GM23338 (cell line): ENCODE measurements at regions not wholly inside any gene's neighbourhood (a gene's known extent, or its start where the extent isn't known, plus 50 kb on each side); places are given as distances from the start of the nearest gene placed in this dataset.

Experiments
- ATAC-seq: fragments of 200-7000 bp; cut with Tn5 transposase; 3 replicates; pipeline ENCODE4 v1.9.1; 2020
- DNase-seq: peaks from one replicate; pipeline ENCODE4 v3.0.0-alpha.2; 2015; ENCODE audit warnings: low spot score
- H2AFZ ChIP-seq: fragments of 200-600 bp; sonication (generic); 2 replicates; pipeline ENCODE4 v1.8.0; 2016; ENCODE audit warnings: antibody characterized with exemption, mild to moderate bottlenecking, moderate library complexity
- H3F3A ChIP-seq: fragments of 200-600 bp; sonication (generic); replicated peaks from 2 replicates; pipeline ENCODE4 v1.8.0; 2017; ENCODE audit warnings: antibody characterized with exemption, mixed run types, low read depth
- H3K27ac ChIP-seq: fragments of 200-600 bp; sonication (generic); 2 replicates; pipeline ENCODE4 v1.6.1; 2016; ENCODE audit warnings: low read depth
- H3K27me3 ChIP-seq: fragments of 200-600 bp; sonication (generic); 2 replicates; pipeline ENCODE4 v1.8.0; 2016; ENCODE audit warnings: mild to moderate bottlenecking, mixed run types, moderate library complexity; ENCODE audit not compliant: insufficient read depth
- H3K36me3 ChIP-seq: fragments of 200-600 bp; sonication (generic); 2 replicates; pipeline ENCODE4 v1.8.0; 2016; ENCODE audit warnings: mild to moderate bottlenecking; ENCODE audit not compliant: insufficient read depth
- H3K4me1 ChIP-seq: fragments of 200-600 bp; sonication (generic); 2 replicates; pipeline ENCODE4 v1.8.0; 2016; ENCODE audit warnings: mild to moderate bottlenecking, moderate library complexity; ENCODE audit not compliant: insufficient read depth
- H3K4me2 ChIP-seq: fragments of 200-600 bp; sonication (generic); 2 replicates; pipeline ENCODE4 v1.7.1; 2017; ENCODE audit warnings: mixed run types
- H3K4me3 ChIP-seq: fragments of 200-600 bp; sonication (generic); 2 replicates; pipeline ENCODE4 v1.6.1; 2016; ENCODE audit warnings: mixed run types
- H3K79me2 ChIP-seq: fragments of 200-600 bp; sonication (generic); replicated peaks from 2 replicates; pipeline ENCODE4 v1.8.0; 2017; ENCODE audit warnings: mild to moderate bottlenecking; ENCODE audit not compliant: insufficient read depth
- H3K9me2 ChIP-seq: fragments of 200-600 bp; sonication (generic); 2 replicates; pipeline ENCODE4 v1.8.0; 2017; ENCODE audit not compliant: insufficient read depth
- H4K20me1 ChIP-seq: fragments of 200-600 bp; sonication (generic); replicated peaks from 2 replicates; pipeline ENCODE4 v1.8.0; 2017; ENCODE audit warnings: mild to moderate bottlenecking; ENCODE audit not compliant: insufficient read depth
- H3K27ac Mint-ChIP-seq: 2 replicates; pipeline ENCODE4 v1.8.0; 2020; ENCODE audit warnings: inconsistent platforms, mild to moderate bottlenecking, moderate library complexity, mixed read lengths
- H3K27me3 Mint-ChIP-seq: 3 replicates; pipeline ENCODE4 v1.8.0; 2022; ENCODE audit warnings: low read depth, mild to moderate bottlenecking, moderate library complexity, mixed read lengths, inconsistent platforms; ENCODE audit not compliant: insufficient read depth, poor library complexity
- H3K36me3 Mint-ChIP-seq: 3 replicates; pipeline ENCODE4 v1.8.0; 2021; ENCODE audit warnings: low read depth, mild to moderate bottlenecking, inconsistent platforms, moderate library complexity, mixed read lengths
- H3K4me1 Mint-ChIP-seq: 3 replicates; pipeline ENCODE4 v1.8.0; 2020; ENCODE audit warnings: mild to moderate bottlenecking, inconsistent platforms, mixed read lengths
- H3K4me3 Mint-ChIP-seq: 3 replicates; pipeline ENCODE4 v1.8.0; 2021; ENCODE audit warnings: moderate library complexity, mild to moderate bottlenecking, inconsistent platforms, mixed read lengths
- H3K9me3 Mint-ChIP-seq: 3 replicates; pipeline ENCODE4 v1.8.0; 2020; ENCODE audit warnings: moderate library complexity, mild to moderate bottlenecking, inconsistent platforms, mixed read lengths
- CREB1 ChIP-seq: fragments of 250-450 bp; sonication (Bioruptor Pico); IDR thresholded peaks from 2 replicates; pipeline ENCODE4 v1.5.0; 2020; ENCODE audit warnings: low read depth, mild to moderate bottlenecking, moderate library complexity
- CTCF ChIP-seq, 2 experiments: fragments of 200-600 bp in 1 of 2; sonication (generic) in 1 of 2; conservative IDR thresholded peaks; 2 replicates each; pipeline versions ENCODE4 v1.5.1 to v1.6.1; 2016 to 2017; ENCODE audit warnings: antibody characterized with exemption in 2 of 2, low read depth in 2 of 2, mild to moderate bottlenecking in 2 of 2, moderate library complexity in 1 of 2
- EZH2 ChIP-seq: fragments of 200-600 bp; sonication (generic); IDR thresholded peaks from one replicate; pipeline ENCODE4 v1.8.0; 2017; ENCODE audit warnings: antibody characterized with exemption, mild to moderate bottlenecking, low read depth; ENCODE audit not compliant: unreplicated experiment
- EZH2phosphoT487 ChIP-seq: fragments of 200-600 bp; sonication (generic); IDR thresholded peaks from one replicate; pipeline ENCODE4 v1.8.1; 2018; ENCODE audit warnings: antibody characterized with exemption; ENCODE audit not compliant: unreplicated experiment
- JUNB ChIP-seq: IDR thresholded peaks from one replicate; pipeline ENCODE4 v1.6.1; 2016; ENCODE audit warnings: antibody characterized with exemption; ENCODE audit not compliant: unreplicated experiment
- NANOG ChIP-seq: IDR thresholded peaks from 2 replicates; pipeline ENCODE4 v1.6.1; 2016; ENCODE audit warnings: antibody characterized with exemption, borderline replicate concordance
- POLR2AphosphoS5 ChIP-seq: IDR thresholded peaks from 2 replicates; pipeline ENCODE4 v1.6.1; 2016; ENCODE audit warnings: antibody characterized with exemption, low read depth
- STAT1 ChIP-seq: IDR thresholded peaks from one replicate; pipeline ENCODE4 v1.6.1; 2016; ENCODE audit warnings: antibody characterized with exemption; ENCODE audit not compliant: unreplicated experiment
- ZNF114 ChIP-seq: fragments of 250-450 bp; sonication (Bioruptor Pico); IDR thresholded peaks from 2 replicates; pipeline ENCODE4 v1.5.0; 2020; ENCODE audit warnings: mild to moderate bottlenecking, moderate library complexity
- ZNF331 ChIP-seq: fragments of 250-450 bp; sonication (Bioruptor Pico); IDR thresholded peaks from 2 replicates; pipeline ENCODE4 v1.5.0; 2020; ENCODE audit warnings: low read depth, mild to moderate bottlenecking, moderate library complexity
- TF ChIP-seq, protein P1 (sequence below): IDR thresholded peaks from one replicate; pipeline ENCODE4 v1.6.1; 2018; ENCODE audit warnings: antibody characterized with exemption; ENCODE audit not compliant: unreplicated experiment
- TF ChIP-seq, protein P2 (sequence below): fragments of 250-450 bp; sonication (Bioruptor Pico); IDR thresholded peaks from 2 replicates; pipeline ENCODE4 v1.5.0; 2020; ENCODE audit warnings: mild to moderate bottlenecking, moderate library complexity
- TF ChIP-seq, protein P3 (sequence below): IDR thresholded peaks from 2 replicates; pipeline ENCODE4 v1.6.1; 2016; ENCODE audit warnings: antibody characterized with exemption

- no peaks in the 10 kb centered on the region; the same call in 2 of the 3 replicates for H3K9me3 Mint-ChIP-seq
- H4K20me1 ChIP-seq: no peaks in the 10 kb centered on the region
- no peaks in the 10 kb centered on the region for H3K36me3 ChIP-seq
- TF ChIP-seq ZNF114 (CRISPR knock-in tag): no peak
- TF ChIP-seq EZH2phosphoT487: no peak
- no peak for TF ChIP-seq NANOG
- no peak for TF ChIP-seq POLR2AphosphoS5
- TF ChIP-seq, protein P1, sequence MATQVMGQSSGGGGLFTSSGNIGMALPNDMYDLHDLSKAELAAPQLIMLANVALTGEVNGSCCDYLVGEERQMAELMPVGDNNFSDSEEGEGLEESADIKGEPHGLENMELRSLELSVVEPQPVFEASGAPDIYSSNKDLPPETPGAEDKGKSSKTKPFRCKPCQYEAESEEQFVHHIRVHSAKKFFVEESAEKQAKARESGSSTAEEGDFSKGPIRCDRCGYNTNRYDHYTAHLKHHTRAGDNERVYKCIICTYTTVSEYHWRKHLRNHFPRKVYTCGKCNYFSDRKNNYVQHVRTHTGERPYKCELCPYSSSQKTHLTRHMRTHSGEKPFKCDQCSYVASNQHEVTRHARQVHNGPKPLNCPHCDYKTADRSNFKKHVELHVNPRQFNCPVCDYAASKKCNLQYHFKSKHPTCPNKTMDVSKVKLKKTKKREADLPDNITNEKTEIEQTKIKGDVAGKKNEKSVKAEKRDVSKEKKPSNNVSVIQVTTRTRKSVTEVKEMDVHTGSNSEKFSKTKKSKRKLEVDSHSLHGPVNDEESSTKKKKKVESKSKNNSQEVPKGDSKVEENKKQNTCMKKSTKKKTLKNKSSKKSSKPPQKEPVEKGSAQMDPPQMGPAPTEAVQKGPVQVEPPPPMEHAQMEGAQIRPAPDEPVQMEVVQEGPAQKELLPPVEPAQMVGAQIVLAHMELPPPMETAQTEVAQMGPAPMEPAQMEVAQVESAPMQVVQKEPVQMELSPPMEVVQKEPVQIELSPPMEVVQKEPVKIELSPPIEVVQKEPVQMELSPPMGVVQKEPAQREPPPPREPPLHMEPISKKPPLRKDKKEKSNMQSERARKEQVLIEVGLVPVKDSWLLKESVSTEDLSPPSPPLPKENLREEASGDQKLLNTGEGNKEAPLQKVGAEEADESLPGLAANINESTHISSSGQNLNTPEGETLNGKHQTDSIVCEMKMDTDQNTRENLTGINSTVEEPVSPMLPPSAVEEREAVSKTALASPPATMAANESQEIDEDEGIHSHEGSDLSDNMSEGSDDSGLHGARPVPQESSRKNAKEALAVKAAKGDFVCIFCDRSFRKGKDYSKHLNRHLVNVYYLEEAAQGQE: no peak
- TF ChIP-seq, protein P2, sequence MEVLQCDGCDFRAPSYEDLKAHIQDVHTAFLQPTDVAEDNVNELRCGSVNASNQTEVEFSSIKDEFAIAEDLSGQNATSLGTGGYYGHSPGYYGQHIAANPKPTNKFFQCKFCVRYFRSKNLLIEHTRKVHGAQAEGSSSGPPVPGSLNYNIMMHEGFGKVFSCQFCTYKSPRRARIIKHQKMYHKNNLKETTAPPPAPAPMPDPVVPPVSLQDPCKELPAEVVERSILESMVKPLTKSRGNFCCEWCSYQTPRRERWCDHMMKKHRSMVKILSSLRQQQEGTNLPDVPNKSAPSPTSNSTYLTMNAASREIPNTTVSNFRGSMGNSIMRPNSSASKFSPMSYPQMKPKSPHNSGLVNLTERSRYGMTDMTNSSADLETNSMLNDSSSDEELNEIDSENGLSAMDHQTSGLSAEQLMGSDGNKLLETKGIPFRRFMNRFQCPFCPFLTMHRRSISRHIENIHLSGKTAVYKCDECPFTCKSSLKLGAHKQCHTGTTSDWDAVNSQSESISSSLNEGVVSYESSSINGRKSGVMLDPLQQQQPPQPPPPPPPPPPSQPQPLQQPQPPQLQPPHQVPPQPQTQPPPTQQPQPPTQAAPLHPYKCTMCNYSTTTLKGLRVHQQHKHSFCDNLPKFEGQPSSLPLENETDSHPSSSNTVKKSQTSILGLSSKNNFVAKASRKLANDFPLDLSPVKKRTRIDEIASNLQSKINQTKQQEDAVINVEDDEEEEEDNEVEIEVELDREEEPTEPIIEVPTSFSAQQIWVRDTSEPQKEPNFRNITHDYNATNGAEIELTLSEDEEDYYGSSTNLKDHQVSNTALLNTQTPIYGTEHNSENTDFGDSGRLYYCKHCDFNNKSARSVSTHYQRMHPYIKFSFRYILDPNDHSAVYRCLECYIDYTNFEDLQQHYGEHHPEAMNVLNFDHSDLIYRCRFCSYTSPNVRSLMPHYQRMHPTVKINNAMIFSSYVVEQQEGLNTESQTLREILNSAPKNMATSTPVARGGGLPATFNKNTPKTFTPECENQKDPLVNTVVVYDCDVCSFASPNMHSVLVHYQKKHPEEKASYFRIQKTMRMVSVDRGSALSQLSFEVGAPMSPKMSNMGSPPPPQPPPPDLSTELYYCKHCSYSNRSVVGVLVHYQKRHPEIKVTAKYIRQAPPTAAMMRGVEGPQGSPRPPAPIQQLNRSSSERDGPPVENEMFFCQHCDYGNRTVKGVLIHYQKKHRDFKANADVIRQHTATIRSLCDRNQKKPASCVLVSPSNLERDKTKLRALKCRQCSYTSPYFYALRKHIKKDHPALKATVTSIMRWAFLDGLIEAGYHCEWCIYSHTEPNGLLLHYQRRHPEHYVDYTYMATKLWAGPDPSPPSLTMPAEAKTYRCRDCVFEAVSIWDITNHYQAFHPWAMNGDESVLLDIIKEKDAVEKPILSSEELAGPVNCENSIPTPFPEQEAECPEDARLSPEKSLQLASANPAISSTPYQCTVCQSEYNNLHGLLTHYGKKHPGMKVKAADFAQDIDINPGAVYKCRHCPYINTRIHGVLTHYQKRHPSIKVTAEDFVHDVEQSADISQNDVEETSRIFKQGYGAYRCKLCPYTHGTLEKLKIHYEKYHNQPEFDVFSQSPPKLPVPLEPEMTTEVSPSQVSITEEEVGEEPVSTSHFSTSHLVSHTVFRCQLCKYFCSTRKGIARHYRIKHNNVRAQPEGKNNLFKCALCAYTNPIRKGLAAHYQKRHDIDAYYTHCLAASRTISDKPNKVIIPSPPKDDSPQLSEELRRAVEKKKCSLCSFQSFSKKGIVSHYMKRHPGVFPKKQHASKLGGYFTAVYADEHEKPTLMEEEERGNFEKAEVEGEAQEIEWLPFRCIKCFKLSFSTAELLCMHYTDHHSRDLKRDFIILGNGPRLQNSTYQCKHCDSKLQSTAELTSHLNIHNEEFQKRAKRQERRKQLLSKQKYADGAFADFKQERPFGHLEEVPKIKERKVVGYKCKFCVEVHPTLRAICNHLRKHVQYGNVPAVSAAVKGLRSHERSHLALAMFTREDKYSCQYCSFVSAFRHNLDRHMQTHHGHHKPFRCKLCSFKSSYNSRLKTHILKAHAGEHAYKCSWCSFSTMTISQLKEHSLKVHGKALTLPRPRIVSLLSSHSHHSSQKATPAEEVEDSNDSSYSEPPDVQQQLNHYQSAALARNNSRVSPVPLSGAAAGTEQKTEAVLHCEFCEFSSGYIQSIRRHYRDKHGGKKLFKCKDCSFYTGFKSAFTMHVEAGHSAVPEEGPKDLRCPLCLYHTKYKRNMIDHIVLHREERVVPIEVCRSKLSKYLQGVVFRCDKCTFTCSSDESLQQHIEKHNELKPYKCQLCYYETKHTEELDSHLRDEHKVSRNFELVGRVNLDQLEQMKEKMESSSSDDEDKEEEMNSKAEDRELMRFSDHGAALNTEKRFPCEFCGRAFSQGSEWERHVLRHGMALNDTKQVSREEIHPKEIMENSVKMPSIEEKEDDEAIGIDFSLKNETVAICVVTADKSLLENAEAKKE (CRISPR knock-in tag): no peak
- TF ChIP-seq, protein P3, sequence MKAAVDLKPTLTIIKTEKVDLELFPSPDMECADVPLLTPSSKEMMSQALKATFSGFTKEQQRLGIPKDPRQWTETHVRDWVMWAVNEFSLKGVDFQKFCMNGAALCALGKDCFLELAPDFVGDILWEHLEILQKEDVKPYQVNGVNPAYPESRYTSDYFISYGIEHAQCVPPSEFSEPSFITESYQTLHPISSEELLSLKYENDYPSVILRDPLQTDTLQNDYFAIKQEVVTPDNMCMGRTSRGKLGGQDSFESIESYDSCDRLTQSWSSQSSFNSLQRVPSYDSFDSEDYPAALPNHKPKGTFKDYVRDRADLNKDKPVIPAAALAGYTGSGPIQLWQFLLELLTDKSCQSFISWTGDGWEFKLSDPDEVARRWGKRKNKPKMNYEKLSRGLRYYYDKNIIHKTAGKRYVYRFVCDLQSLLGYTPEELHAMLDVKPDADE: no peak
- TF ChIP-seq EZH2: no peak
- no peak for TF ChIP-seq ZNF331 (CRISPR knock-in tag)
- no peak for TF ChIP-seq JUNB
- no peak for TF ChIP-seq CTCF (conservative IDR thresholded peaks at IDR 0.05; ENCODE audit: low read depth in 2 of 2)
- no peak for TF ChIP-seq CREB1 (CRISPR knock-in tag)
- TF ChIP-seq STAT1: no peak
- H3K4me2 ChIP-seq: no peak overlapping the region
- no peaks in the 10 kb centered on the region for H3K36me3 Mint-ChIP-seq
- no peaks in the 10 kb centered on the region for H3K4me1 ChIP-seq
- no peaks in the 10 kb centered on the region for H3F3A ChIP-seq
- no peak overlapping the region for H3K27ac Mint-ChIP-seq
- H3K27ac ChIP-seq: no peak overlapping the region
- H3K4me1 Mint-ChIP-seq: no peaks in the 10 kb centered on the region
- H3K79me2 ChIP-seq: no peaks in the 10 kb centered on the region
- DNase-seq (no peak), ATAC-seq (no peak)
- H3K4me3 Mint-ChIP-seq: no peak overlapping the region
- H2AFZ ChIP-seq: no peak overlapping the region
- H3K4me3 ChIP-seq: no peak overlapping the region
- H3K9me2 ChIP-seq: peaks cover 8% of the 10 kb centered on the region; the same call in 1 of the 2 replicates
- H3K27me3 ChIP-seq: no peaks in the 10 kb centered on the region
- H3K27me3 Mint-ChIP-seq: peaks cover 1% of the 10 kb centered on the region
Measured at GRCh38 chr3:66830301-66830700, 167.8 kb upstream of the KBTBD8 start.
